ENCODE measurements at regions not wholly inside any gene's neighbourhood (a gene's known extent, or its start where the extent isn't known, plus 50 kb on each side); places are given as distances from the start of the nearest gene placed in this dataset.

DNA sequence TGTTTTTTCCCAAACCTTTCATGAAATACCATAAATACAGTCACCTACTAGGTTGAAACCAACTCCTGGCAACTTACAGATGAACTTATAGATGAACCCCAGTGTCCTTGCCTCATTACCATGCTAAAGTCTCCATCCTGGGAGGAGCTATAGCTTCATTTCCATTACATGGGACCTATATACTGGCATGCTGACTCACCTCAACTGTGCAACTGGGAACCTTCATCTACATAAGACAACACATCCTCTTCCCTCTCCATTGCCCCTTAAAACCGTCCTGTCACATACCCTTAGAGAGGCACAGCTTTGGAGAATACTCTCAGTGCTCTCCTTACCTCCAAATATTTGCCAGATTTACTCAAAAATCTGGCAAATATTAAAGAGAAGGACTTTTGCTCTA is 638.3 kb downstream of the HTR1A start:
- no peak for DNase-seq (ENCODE audit: low spot score)

- DNase-seq (ENCODE audit: low spot score), result no peak
These were observed 647.7 kb downstream of the HTR1A start for GRCh38 chr5:63314551-63314950.

- no peak for DNase-seq (ENCODE audit: low spot score)
These were observed 651.6 kb downstream of the HTR1A start for GRCh38 chr5:63310644-63311043.

GRCh38 chr5:63306909-63307308 is 655.3 kb downstream of the HTR1A start:
- DNase-seq (ENCODE audit: low spot score), result no peak

DNA sequence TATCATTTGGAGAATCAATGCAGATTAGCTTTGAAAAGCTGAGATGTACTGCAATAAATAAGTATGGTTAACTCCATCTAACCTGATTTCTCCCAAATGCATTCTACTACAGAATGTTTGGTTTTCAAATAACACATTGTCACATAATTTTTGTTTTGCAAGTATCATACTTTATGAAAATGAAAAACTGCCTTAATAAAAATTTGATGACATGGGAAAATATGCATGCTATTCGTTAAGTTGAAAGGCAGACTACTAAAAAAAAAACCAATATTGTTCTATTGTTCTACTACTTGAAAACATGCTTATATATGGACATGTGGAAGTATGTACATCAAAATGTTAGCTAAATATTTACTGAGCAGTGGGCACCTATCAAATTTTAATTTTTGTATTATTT is 668.9 kb downstream of the HTR1A start:
- no peak for DNase-seq (ENCODE audit: low spot score)

DNA sequence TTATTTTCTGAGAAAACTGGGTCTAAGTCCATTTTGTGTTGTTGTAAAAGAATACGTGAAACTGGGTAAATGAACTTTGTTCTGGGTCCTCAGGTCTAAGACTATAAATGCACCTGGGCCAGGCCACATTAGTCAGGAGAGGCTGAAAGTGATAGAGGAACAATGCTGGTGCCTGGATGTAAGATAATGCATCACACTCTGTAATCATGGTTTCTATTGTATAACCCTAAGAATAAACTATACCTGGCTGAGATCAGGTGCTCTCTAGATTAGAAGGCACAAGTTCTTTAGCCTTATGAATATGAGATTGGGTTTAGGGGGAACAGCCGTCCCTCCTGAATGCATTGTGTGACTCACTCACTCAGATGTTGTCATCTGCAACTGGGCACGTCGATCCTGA is 675.5 kb downstream of the HTR1A start:
- no peak for DNase-seq (ENCODE audit: low spot score)

GRCh38 chr5:63263411-63263810 is 684.8 kb downstream of the LRRC70 start:
- DNase-seq (ENCODE audit: low spot score), result no peak

DNA sequence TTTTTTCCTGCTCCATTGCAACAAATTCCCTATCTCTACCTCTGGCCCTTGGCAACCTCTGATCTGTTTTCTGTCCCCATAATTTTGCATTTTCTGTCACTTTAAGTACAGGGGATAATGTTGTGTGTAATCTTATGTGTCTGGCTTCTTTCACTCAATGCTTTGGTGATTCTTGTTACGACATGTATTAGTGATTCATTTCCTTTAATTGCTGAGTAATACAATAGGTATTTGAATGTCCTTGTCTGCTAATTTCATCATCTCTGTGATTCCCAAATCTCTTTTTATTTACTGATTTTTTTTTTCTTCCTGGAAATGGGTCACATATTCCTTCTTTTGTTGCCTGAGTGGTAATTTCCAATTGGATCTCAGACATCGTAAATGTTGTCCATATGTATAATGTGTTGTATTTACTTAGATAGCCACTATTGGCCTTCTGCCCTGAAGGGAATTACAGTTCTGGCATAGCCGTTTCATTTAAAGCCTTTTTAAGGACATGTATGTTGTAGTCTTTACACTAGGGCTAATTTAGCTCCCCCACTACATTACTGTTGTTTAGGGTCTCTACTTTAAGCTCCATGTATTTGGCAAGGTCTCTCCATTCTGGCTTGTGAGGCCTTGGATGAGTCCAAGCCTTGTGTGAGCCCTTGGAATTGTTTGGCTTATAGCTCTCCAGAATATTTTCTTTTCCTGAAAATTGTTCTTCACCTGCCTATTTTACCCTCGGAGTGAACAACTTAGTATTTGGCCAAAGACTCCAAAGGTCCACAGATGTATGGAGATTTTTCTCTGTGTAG is 683.8 kb downstream of the LRRC70 start:
- no peak for DNase-seq (ENCODE audit: low spot score)

DNA sequence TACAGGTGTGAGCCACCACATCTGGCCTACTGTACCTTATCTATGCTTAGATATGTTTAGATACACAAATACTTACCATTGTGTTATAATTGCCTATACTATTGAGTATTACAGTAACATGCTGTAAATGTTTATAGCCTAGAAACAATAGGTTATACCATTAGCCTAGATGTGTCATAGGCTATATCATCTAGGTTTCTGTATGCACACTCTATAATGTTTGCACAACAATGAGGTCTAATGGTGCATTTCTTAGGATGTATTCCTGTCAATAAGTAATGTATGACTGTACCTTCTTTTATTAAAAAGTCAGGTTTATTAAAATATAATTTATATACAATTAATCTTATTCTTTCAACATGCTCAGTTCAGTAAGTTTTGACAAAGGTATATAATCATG is 683.1 kb downstream of the LRRC70 start:
- DNase-seq (ENCODE audit: low spot score), result no peak

DNA sequence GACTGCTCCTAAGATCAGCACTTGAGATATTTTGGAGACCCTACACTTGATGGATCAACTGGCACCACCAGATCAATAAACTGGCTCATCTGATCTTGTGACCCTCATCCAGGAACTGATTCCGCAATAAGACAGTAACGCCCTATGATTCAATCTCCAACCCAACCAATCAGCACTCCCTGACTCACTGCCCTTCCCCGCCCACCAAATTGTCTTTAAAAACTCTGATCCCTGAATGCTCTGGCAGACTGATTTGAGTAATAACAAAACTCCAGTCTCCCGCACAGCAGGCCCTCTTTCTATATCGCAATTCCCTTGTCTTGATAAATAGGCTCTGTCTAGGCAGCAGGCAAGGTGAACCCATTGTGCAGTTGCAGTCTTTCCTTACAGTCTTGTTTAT is 677.0 kb downstream of the LRRC70 start:
- no peak for DNase-seq (ENCODE audit: low spot score)

DNA sequence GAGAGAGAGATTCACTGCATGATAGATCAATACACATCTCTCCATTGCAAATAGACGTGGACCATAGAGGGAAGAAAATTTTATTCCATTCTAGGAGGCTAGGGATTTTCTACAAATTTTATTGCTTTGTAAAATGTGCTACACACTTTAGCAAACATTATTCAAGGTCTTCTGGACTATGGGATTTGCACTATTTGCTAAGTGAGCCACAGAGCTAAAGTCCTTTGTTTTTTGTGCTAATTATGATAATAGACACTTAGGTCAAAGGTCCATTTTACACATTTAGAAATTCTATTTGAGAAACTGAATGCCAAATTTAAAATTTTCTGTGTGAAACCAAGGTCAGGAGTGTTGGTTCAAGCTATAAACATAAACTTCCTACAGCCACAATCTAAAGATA is 672.3 kb downstream of the LRRC70 start:
- no peak for DNase-seq (ENCODE audit: low spot score)

GRCh38 chr5:63249960-63250359 is 671.3 kb downstream of the LRRC70 start:
- no peak for DNase-seq (ENCODE audit: low spot score)

GRCh38 chr5:63247651-63248050 is 669.0 kb downstream of the LRRC70 start:
- no peak for DNase-seq (ENCODE audit: low spot score)

DNA sequence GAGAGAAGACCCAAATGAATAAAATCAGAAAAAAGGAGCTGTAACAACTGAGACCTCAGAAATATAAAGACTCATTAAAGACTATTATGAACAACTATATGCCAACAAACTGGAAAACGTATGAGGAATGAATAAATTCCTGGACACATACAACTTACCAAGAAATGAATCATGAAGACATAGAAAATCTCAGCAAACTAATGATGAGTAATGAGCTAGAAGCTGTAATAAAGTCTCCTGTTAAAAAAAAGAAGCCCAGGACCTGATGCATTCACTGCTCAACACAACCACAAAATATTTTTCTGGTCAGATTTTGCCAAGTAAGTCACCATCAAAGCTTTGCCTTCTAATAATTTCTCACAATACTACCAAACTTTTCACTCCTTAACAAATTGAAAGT is 666.7 kb downstream of the LRRC70 start:
- DNase-seq (ENCODE audit: low spot score), result no peak

- no peak for DNase-seq (ENCODE audit: low spot score)
These were observed 661.6 kb downstream of the LRRC70 start for GRCh38 chr5:63240063-63240755.

- no peak for DNase-seq (ENCODE audit: low spot score)
These were observed 655.3 kb downstream of the LRRC70 start for GRCh38 chr5:63233911-63234310.

DNA sequence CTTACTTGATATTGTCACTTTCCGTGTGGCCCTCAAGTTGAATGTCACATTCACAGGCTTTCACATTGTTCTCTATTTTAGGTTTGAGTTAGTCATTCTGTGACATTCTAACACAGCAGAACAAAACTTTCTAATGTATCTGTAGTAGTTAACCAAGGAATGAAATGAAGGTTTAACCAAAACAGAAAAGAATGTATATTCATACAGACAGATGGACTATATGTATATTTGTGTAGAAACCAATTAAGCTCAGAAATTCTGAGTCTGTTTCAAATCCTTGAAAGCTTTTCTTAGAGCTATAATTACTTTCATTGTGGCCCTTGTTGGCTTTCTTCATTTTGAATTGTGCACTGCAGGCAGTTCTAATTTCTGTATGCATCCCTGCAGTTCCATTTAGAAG is 654.7 kb downstream of the LRRC70 start:
- DNase-seq (ENCODE audit: low spot score), result no peak

DNA sequence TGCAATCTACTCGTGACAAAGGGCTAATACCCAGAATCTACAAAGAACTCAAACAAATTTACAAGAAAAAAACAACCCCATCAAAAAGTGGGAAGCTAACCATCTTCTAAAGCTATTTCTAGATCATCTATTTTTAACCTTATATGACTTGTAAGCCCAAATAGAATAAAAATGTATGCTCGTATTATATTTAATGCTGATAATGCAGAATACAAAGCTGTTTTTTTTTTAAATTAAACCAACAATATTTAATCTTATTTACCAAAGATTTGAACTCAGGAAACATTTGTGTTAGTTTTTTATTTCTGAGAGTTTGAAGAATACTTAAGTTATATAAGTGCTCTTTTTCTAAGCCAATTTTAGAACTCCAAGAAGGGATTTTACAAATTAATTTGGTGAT is 652.1 kb downstream of the LRRC70 start:
- no peak for DNase-seq (ENCODE audit: low spot score)

GRCh38 chr5:63228154-63228553 is 649.5 kb downstream of the LRRC70 start:
- DNase-seq (ENCODE audit: low spot score), result no peak

DNA sequence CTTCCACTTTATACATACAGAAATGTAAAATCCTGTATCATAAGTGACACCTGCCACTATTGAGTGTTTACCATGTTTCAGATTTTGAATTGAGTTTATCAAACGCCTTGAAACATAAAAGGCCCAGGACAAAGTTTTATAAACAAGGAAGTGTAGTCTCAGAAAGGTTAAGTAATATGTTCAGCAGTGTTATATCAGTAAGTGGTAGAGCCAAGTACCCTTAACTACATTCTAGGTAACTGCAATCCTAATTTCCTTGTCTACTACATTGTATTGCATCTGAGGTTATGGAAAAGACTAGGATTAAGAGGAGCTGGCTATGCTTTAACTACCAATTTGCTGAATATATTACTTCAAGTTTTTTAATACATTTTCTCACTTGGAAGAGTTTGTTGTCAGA is 641.6 kb downstream of the LRRC70 start:
- DNase-seq (ENCODE audit: low spot score), result no peak

GRCh38 chr5:63217422-63217821 is 638.8 kb downstream of the LRRC70 start:
- no peak for DNase-seq (ENCODE audit: low spot score)

DNA sequence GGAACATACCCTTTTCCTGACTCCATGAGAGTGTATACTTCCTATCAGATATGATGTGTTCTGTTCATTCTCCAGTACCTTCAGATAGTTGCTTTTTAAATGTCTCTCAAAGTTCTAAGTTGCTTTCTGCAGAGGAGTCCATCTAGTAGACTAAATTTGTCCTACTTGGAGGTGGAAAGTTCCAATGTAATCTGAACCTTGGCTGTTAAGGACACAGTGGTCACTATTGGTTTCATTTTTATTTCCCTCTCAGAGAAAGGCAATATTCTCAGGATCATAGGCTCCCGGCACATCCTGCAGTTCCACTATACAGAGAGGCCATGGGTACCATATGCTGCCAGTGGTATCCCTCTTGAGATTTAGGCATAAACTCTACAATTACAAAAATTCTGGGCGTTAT is 634.6 kb downstream of the LRRC70 start:
- DNase-seq (ENCODE audit: low spot score), result no peak

DNA sequence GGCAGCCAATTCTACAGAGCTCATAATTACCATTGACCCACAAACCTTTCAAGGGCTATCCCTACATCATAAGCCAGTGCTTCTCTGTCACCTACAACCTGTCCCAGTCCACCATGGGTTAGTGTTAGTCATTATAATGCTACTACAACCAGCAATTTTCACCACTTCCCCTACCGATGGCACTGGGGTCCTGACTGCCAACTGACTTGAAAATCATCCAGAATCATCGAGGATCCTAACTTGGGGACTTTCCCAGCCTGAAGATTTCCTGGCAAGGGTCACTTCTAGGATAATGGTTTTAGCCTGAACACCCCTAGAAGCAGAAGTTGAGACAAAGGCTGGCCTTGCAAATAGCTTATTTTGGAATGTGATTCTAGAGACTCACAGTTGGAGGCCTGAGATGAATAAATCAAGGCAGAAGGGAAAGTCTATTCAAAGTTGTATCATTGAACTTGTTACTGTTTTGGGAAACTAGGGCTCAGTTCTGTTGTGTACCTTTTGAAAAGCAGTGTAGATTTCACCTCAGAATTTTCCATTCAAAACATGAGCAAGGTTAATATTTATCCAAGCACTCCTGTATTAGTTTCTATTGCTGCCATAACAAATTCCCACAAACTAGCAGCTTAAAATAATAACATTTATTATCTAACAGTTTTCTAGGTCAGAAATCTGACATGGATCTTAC is 633.0 kb downstream of the LRRC70 start:
- no peak for DNase-seq (ENCODE audit: low spot score)
